ENCODE measurements at regions not wholly inside any gene's neighbourhood (a gene's known extent, or its start where the extent isn't known, plus 50 kb on each side); places are given as distances from the start of the nearest gene placed in this dataset.

DNA sequence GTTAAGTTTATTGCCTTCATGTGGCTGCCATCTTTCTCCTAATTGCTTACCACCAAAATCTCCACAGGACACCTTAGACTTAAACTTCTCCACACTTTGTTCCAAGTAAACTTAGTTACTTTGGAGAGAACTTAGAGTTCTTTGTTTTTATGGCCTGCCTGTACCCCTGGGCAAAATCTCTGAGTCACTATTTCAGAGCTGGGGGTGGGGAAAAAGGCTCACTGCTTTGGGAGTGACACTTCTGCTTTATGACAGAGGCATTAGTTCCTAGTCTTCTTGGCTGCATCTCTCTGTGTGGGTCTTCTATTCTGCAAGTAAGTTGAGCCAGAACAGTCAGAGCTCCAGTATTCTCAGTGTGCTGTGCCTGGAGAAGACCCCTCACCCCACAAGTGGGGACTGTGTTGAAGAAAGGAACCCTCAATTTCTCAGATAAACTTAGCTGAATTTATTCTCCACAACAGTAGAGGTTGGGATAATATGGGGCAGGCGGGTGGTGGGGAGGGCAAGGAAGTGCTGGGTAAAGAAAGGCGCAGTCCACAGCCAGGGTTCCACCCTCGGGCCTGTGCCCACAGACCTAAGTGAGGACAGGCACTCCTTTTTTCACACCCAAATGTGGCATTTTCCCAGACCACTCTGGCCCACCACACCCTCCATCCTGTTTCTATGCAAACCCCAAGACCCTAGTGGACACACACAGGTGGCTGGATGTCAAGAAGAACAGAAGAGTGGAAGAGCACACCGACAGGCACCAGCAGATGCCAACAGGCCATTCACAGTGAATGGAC, 636.6 kb upstream of the MAN1A1 start:
- no peak overlapping the region for H2AFZ ChIP-seq (ENCODE audit: control insufficient read depth, low read length)
- dilution Hi-C loops (cut with MboI; ENCODE audit: extremely low pct_ligation_motif_present, low sequenced_read_pairs): no loop called here
- no peaks in the 10 kb centered on the region for H3K4me1 ChIP-seq (ENCODE audit: control insufficient read depth, extremely low read depth, insufficient read depth, low read length)
- no peak overlapping the region for H3K27ac ChIP-seq (ENCODE audit: control insufficient read depth, insufficient read depth, low read length)
- no peaks in the 10 kb centered on the region for H3K27me3 ChIP-seq (ENCODE audit: control insufficient read depth, extremely low read depth, insufficient read depth, low read length)
- no peaks in the 10 kb centered on the region for H3K79me2 ChIP-seq (ENCODE audit: control insufficient read depth, insufficient read depth, low read length)
- H3K36me3 ChIP-seq (ENCODE audit: control insufficient read depth in 2 of 2, extremely low read depth in 1 of 2, insufficient read depth in 2 of 2, low read length in 2 of 2): no peaks in the 10 kb centered on the region
- no peak overlapping the region for H3K4me3 ChIP-seq (ENCODE audit: control insufficient read depth in 2 of 3, extremely low read depth in 1 of 3, insufficient read depth in 2 of 3, low read depth in 1 of 3, low read length in 3 of 3)
- H4K20me1 ChIP-seq (ENCODE audit: control insufficient read depth, extremely low read depth, insufficient read depth, low read length): no peaks in the 10 kb centered on the region
- no peak overlapping the region for H3K9ac ChIP-seq (ENCODE audit: control insufficient read depth, extremely low read depth, insufficient read depth, low read length)
- DNase-seq (ENCODE audit: low read depth, low spot score) (no peak), FAIRE-seq (no peak)
- H3K4me2 ChIP-seq (ENCODE audit: control insufficient read depth, extremely low read depth, insufficient read depth, low read depth, low read length): no peak overlapping the region
- H3K9me1 ChIP-seq (ENCODE audit: control insufficient read depth, extremely low read depth, insufficient read depth, low read length): no peaks in the 10 kb centered on the region
- TF ChIP-seq, protein P1, sequence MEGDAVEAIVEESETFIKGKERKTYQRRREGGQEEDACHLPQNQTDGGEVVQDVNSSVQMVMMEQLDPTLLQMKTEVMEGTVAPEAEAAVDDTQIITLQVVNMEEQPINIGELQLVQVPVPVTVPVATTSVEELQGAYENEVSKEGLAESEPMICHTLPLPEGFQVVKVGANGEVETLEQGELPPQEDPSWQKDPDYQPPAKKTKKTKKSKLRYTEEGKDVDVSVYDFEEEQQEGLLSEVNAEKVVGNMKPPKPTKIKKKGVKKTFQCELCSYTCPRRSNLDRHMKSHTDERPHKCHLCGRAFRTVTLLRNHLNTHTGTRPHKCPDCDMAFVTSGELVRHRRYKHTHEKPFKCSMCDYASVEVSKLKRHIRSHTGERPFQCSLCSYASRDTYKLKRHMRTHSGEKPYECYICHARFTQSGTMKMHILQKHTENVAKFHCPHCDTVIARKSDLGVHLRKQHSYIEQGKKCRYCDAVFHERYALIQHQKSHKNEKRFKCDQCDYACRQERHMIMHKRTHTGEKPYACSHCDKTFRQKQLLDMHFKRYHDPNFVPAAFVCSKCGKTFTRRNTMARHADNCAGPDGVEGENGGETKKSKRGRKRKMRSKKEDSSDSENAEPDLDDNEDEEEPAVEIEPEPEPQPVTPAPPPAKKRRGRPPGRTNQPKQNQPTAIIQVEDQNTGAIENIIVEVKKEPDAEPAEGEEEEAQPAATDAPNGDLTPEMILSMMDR (optimal IDR thresholded peaks at IDR 0.05 in 1 of 3, IDR thresholded peaks at IDR 0.05 in 1 of 3, conservative IDR thresholded peaks at IDR 0.05 in 1 of 3; ENCODE audit: extremely low read depth in 1 of 3, insufficient read depth in 2 of 3, low read length in 3 of 3): no peak
- TF ChIP-seq EZH2 (IDR thresholded peaks at IDR 0.05; ENCODE audit: low read length): no peak
- no peaks in the 10 kb centered on the region for H3K9me3 ChIP-seq (ENCODE audit: control insufficient read depth, low read depth, low read length)

DNA sequence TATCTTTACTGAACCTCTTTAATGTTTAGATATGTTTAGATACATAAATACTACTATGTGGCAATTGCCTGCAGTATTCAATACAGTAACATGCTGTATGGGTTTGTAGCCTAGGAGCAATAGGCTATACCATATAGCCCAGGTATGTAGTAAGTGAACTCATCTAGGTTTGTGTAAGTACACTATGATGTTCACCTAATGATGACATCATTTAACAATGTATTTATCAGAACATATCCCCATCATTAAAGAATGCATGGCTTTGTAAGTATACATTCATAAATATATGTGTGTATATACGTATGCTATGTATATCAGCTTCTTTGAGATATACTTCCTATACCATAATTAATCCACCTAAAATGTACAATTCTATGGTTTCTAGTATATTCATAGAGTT, 631.2 kb upstream of the MAN1A1 start:
- DNase-seq (ENCODE audit: low read depth, low spot score) (no peak), FAIRE-seq (no peak)
- H3K9me3 ChIP-seq (ENCODE audit: control insufficient read depth, low read depth, low read length): no peaks in the 10 kb centered on the region
- no peaks in the 10 kb centered on the region for H3K79me2 ChIP-seq (ENCODE audit: control insufficient read depth, insufficient read depth, low read length)
- H3K9me1 ChIP-seq (ENCODE audit: control insufficient read depth, extremely low read depth, insufficient read depth, low read length): no peaks in the 10 kb centered on the region
- H3K27ac ChIP-seq (ENCODE audit: control insufficient read depth, insufficient read depth, low read length): no peak overlapping the region
- no peaks in the 10 kb centered on the region for H3K27me3 ChIP-seq (ENCODE audit: control insufficient read depth, extremely low read depth, insufficient read depth, low read length)
- no peak overlapping the region for H3K9ac ChIP-seq (ENCODE audit: control insufficient read depth, extremely low read depth, insufficient read depth, low read length)
- no peak for TF ChIP-seq EZH2 (IDR thresholded peaks at IDR 0.05; ENCODE audit: low read length)
- TF ChIP-seq, protein P1 (optimal IDR thresholded peaks at IDR 0.05 in 1 of 3, IDR thresholded peaks at IDR 0.05 in 1 of 3, conservative IDR thresholded peaks at IDR 0.05 in 1 of 3; ENCODE audit: extremely low read depth in 1 of 3, insufficient read depth in 2 of 3, low read length in 3 of 3): no peak
- H4K20me1 ChIP-seq (ENCODE audit: control insufficient read depth, extremely low read depth, insufficient read depth, low read length): no peaks in the 10 kb centered on the region
- dilution Hi-C loops (cut with MboI; ENCODE audit: extremely low pct_ligation_motif_present, low sequenced_read_pairs): no loop called here
- H3K36me3 ChIP-seq (ENCODE audit: control insufficient read depth in 2 of 2, extremely low read depth in 1 of 2, insufficient read depth in 2 of 2, low read length in 2 of 2): no peaks in the 10 kb centered on the region
- no peak overlapping the region for H3K4me3 ChIP-seq (ENCODE audit: control insufficient read depth in 2 of 3, extremely low read depth in 1 of 3, insufficient read depth in 2 of 3, low read depth in 1 of 3, low read length in 3 of 3)
- H2AFZ ChIP-seq (ENCODE audit: control insufficient read depth, low read length): no peak overlapping the region
- no peak overlapping the region for H3K4me2 ChIP-seq (ENCODE audit: control insufficient read depth, extremely low read depth, insufficient read depth, low read depth, low read length)
- H3K4me1 ChIP-seq (ENCODE audit: control insufficient read depth, extremely low read depth, insufficient read depth, low read length): no peaks in the 10 kb centered on the region

Measured in keratinocyte (primary cell).